Adrenal gland (tissue), 5 donors: ENCODE measurements at regions not wholly inside any gene's neighbourhood (a gene's known extent, or its start where the extent isn't known, plus 50 kb on each side); places are given as distances from the start of the nearest gene placed in this dataset.

Source experiments
- POLR2A ChIP-seq, 2 donors: fragments of 450-650 bp; IDR thresholded peaks; one replicate each; pipeline ENCODE4 v1.6.1; 2017; ENCODE audit warnings: antibody characterized with exemption in 2 of 2, mild to moderate bottlenecking in 2 of 2, moderate library complexity in 1 of 2
- TF ChIP-seq, protein P1 (sequence below), 6 experiments: fragments of 450-650 bp in 4 of 6; fragments of 200-600 bp in 2 of 6; sonication (generic) in 1 of 6; IDR thresholded peaks; 1 replicate in 5 of 6; 2 replicates in 1 of 6; pipeline versions ENCODE4 v1.5.1 to v1.8.0; 2016 to 2021; ENCODE audit warnings: antibody characterized with exemption in 6 of 6, mild to moderate bottlenecking in 2 of 6, moderate library complexity in 1 of 6
- donor health status: DM: no; HTN: no; CAD: no.

GRCh38 chr2:19000776-19001175, 357.6 kb downstream of the OSR1 start:
- TF ChIP-seq, protein P1, sequence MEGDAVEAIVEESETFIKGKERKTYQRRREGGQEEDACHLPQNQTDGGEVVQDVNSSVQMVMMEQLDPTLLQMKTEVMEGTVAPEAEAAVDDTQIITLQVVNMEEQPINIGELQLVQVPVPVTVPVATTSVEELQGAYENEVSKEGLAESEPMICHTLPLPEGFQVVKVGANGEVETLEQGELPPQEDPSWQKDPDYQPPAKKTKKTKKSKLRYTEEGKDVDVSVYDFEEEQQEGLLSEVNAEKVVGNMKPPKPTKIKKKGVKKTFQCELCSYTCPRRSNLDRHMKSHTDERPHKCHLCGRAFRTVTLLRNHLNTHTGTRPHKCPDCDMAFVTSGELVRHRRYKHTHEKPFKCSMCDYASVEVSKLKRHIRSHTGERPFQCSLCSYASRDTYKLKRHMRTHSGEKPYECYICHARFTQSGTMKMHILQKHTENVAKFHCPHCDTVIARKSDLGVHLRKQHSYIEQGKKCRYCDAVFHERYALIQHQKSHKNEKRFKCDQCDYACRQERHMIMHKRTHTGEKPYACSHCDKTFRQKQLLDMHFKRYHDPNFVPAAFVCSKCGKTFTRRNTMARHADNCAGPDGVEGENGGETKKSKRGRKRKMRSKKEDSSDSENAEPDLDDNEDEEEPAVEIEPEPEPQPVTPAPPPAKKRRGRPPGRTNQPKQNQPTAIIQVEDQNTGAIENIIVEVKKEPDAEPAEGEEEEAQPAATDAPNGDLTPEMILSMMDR (IDR thresholded peaks at IDR 0.05), result no peak
- no peak for TF ChIP-seq POLR2A (IDR thresholded peaks at IDR 0.05)
